ENCODE measurements at regions not wholly inside any gene's neighbourhood (a gene's known extent, or its start where the extent isn't known, plus 50 kb on each side); places are given as distances from the start of the nearest gene placed in this dataset.

DNA sequence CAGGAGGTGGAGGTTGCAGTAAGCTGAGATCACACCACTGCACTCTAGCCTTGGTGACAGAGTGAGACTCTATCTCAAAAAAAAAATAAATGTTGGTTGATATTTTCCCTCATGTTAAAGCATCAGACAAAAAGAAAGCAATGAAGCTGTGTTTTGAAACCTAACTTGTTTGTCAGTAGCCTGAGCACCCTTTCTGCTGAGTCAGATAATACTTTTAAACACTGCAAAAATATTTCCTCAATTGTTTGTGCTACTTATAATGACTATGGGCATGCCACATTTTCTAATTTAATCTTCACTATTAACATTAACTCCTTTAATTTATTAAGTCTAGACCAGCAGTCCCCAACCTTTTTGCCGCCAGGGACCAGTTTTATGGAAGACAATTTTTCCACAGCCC, 236.3 kb upstream of the AGAP1 start:
- Histone ChIP-seq H3K27ac (no peak overlapping the region), H3K36me3 (no peaks in the 10 kb centered on the region), H3K9me3 (ENCODE audit: severe bottlenecking) (no peaks in the 10 kb centered on the region), H3K4me3 (ENCODE audit: low read depth, low read length) (no peak overlapping the region), H3K27me3 (ENCODE audit: insufficient read depth, low read depth, severe bottlenecking) (no peaks in the 10 kb centered on the region)
- DNase-seq: no peak
- TF ChIP-seq, protein P1, sequence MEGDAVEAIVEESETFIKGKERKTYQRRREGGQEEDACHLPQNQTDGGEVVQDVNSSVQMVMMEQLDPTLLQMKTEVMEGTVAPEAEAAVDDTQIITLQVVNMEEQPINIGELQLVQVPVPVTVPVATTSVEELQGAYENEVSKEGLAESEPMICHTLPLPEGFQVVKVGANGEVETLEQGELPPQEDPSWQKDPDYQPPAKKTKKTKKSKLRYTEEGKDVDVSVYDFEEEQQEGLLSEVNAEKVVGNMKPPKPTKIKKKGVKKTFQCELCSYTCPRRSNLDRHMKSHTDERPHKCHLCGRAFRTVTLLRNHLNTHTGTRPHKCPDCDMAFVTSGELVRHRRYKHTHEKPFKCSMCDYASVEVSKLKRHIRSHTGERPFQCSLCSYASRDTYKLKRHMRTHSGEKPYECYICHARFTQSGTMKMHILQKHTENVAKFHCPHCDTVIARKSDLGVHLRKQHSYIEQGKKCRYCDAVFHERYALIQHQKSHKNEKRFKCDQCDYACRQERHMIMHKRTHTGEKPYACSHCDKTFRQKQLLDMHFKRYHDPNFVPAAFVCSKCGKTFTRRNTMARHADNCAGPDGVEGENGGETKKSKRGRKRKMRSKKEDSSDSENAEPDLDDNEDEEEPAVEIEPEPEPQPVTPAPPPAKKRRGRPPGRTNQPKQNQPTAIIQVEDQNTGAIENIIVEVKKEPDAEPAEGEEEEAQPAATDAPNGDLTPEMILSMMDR (IDR thresholded peaks at IDR 0.05; ENCODE audit: low read depth, low read length): no peak

DNA sequence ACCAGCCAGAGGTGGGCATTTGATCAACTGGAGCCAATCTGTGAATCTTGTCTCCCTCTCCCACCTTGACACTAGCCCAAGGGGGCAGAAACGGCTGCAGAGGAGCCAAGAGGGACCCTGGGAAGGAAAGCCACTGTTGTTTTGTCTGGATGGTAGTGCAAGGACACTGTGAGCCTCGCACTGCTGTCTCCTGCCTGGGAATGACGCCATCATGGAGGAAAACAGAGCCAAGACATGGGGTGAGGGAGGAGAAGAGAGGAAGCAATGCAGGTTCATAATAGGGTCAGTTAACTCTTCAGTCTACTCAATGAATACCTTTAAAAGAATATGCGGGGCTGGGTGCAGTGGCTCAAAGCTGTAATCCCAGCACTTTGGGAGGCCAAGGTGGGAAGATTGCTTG, 231.1 kb upstream of the AGAP1 start:
- no peak overlapping the region for H3K27ac ChIP-seq
- DNase-seq: no peak
- H3K27me3 ChIP-seq (ENCODE audit: insufficient read depth, low read depth, severe bottlenecking): no peaks in the 10 kb centered on the region
- H3K36me3 ChIP-seq: no peaks in the 10 kb centered on the region
- H3K9me3 ChIP-seq (ENCODE audit: severe bottlenecking): no peaks in the 10 kb centered on the region
- TF ChIP-seq, protein P1 (IDR thresholded peaks at IDR 0.05; ENCODE audit: low read depth, low read length): no peak
- H3K4me3 ChIP-seq (ENCODE audit: low read depth, low read length): no peak overlapping the region

DNA sequence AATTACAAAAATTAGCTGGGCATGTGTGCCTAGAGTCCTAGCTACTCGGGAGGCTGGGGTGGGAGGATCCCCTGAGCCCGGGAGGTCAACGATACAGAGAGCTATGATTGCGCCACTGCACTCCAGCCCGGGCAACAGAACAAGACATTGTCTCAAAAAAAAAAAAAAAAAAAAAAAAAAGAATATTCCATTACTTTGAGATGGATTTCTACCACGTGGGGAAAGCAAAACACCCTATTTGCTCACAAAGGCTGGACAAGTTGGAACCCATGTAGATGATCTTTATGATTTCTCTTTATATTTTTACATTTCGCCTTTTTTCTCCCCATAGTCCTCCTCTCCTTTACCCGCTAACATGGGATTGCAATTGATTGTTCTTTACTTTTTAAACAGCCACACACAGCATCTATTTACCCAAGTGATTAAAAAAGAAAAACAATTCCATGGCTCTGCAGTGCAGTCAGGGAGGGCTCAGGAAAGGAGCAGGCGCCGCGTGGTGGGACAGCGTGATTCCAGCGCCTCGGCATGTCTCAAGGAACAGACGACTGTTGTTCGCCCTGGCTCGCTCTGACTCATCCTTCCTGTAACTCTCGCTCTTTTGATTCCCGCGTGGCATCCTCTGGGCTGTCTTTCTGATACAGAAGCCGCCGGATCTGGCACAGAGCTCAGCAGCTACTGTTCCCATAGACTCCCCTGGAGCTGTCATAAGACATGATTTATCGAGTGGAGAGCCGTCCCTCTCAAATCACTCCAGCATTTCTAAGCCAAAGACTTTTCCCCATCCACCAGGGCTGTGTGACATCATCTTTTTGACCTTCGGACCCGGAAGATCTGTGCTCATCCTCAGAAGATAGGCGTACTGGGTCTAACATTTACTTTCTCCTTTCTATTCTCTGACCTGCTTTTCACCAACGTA, 230.4 kb upstream of the AGAP1 start:
- TF ChIP-seq, protein P1 (IDR thresholded peaks at IDR 0.05; ENCODE audit: low read depth, low read length): no peak
- no peaks in the 10 kb centered on the region for H3K9me3 ChIP-seq (ENCODE audit: severe bottlenecking)
- no peak overlapping the region for H3K27ac ChIP-seq
- no peak overlapping the region for H3K4me3 ChIP-seq (ENCODE audit: low read depth, low read length)
- no peaks in the 10 kb centered on the region for H3K27me3 ChIP-seq (ENCODE audit: insufficient read depth, low read depth, severe bottlenecking)
- no peaks in the 10 kb centered on the region for H3K36me3 ChIP-seq
- DNase-seq: no peak

DNA sequence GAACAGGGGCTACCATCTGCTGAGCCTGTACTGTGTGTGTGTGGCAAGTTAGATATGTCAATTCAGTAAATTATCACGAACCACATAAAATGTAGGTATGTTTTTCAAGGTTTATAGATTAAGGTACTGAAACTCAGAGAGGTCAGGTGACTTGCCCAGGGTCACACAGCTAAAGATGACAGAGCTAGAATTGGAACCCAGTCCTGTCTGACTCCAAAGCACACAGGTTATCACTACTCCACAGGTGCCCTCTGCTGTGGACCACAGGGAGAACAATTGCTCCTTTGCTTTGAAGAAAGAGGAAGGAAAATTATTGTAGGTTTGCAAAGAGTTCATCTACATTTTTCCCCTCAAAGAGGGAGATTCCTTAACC, 229.7 kb upstream of the AGAP1 start:
- TF ChIP-seq, protein P1 (IDR thresholded peaks at IDR 0.05; ENCODE audit: low read depth, low read length): no peak
- Histone ChIP-seq H3K36me3 (no peaks in the 10 kb centered on the region), H3K4me3 (ENCODE audit: low read depth, low read length) (no peak overlapping the region)

DNA sequence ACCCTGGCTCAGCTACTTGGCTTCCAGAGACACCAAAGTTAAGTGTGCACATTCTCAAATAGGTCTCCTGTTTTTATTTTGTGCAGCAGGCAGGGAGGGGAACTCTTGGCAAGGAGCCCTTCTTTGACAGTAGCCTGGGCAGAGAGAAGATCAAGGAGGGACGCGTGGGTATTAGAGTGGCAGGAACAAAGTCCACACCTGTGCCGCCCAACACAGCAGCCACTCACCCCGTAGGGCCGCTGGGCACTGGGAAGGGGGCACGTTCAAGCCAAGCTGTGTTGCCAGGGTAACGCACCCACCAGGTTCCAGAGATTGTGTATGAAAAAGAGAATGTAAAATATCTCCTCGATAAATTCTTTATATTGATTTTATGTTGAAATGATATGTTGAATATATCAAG, 229.3 kb upstream of the AGAP1 start:
- no peaks in the 10 kb centered on the region for H3K36me3 ChIP-seq
- TF ChIP-seq, protein P1 (IDR thresholded peaks at IDR 0.05; ENCODE audit: low read depth, low read length): no peak
- H3K27ac ChIP-seq: no peak overlapping the region
- DNase-seq: no peak
- H3K9me3 ChIP-seq (ENCODE audit: severe bottlenecking): no peaks in the 10 kb centered on the region
- no peaks in the 10 kb centered on the region for H3K27me3 ChIP-seq (ENCODE audit: insufficient read depth, low read depth, severe bottlenecking)
- H3K4me3 ChIP-seq (ENCODE audit: low read depth, low read length): no peak overlapping the region

More for the DNA sequence above, 229.7 kb upstream of the AGAP1 start:
- Histone ChIP-seq H3K27me3 (ENCODE audit: insufficient read depth, low read depth, severe bottlenecking) (no peaks in the 10 kb centered on the region), H3K9me3 (ENCODE audit: severe bottlenecking) (no peaks in the 10 kb centered on the region), H3K27ac (no peak overlapping the region)
- no peak for DNase-seq

Data from WERI-Rb-1 (cell line).